NCI-H526 (cell line): ENCODE measurements at regions not wholly inside any gene's neighbourhood (a gene's known extent, or its start where the extent isn't known, plus 50 kb on each side); places are given as distances from the start of the nearest gene placed in this dataset.
"Not testable (repeated sequence)": the region's sequence is repeated elsewhere in the genome, so short reads cannot be mapped to it uniquely, and the experiment has no call there.

Experiments
- DNase-seq, 2 experiments: peaks; one replicate each; lab custom pipeline; 2025; lab: John Stamatoyannopoulos, UW

DNA sequence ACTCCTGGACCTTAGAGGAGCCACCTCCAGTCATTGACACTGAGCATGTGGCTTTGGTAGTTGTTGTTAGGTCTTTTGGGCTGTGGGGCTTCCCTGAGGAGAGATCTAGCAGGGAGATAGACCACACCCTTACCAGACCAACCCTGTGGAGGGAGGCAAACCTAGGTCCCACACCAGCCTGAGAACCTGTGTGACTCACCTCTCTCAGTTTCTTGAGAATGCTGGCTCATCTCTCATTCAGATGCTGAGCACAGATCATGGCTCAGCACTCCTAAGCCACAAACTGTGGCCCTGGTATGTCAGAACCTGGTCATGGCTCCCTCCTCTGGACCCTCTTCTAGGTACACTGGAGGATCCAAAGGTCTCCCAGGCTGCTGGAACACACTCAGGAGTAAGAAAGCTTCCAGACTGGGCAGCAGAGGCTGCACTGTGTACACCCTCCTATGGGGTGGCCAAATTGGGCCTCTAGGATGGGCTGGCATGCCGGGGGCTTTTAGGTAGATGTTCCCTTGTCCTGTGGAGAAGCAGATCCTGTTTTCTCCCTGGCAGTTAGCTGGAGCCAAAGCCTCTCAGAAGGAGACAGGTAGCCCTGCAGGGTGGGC, 1294.5 kb downstream of the KHDRBS2 start:
- no peak for DNase-seq

DNA sequence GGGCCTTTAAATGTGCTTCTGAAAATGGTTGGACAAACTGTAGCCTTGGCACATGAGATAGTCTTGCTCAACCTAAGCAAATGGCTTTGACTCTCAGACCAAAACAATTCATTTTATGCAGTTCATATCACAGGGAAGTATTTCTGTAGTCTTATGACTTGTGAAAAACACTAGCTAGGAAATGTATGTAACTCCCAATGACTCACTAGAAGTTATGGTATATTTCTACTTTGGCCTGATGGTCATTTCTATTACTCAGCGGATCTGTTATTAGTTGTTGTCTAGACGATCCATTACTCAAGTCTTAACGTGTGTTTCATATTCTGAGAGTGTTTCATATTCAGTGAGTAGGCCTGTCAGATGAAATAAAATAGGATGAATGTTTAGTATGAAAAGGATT, 1333.5 kb downstream of the KHDRBS2 start:
- no peak for DNase-seq

DNA sequence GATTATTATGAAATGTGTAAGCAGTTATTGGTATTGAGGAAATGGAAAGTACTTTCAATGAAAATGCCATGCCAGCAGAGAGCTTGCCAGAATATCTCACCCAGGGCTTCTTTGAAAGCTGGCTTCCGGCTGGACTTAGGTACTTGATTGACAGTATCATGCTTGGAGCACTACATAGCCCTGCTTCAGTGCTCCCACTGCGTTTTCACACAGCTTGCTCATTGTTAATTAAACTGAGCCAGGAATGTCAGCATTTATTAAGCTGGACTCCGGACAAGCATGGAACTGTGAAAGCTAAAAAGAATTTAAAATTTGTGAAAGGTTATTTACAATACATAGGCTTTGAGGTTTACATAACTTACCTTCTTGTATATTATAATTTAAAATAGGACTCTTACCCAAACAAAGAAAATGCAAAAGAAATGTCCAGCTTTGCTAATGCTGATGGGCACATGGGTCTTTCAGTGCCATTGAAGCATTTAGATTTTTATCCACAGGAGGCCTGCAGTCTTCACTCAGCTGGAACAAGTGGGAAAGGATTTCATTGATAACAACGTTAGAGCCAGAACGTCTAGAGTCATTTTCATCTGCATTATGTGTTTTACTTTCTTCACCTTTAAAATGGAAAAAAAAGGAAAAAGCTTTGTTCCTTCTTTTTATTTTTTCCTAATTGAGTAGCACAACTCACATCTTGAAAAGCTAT, 1335.7 kb downstream of the KHDRBS2 start:
- not testable (repeated sequence) for DNase-seq

DNA sequence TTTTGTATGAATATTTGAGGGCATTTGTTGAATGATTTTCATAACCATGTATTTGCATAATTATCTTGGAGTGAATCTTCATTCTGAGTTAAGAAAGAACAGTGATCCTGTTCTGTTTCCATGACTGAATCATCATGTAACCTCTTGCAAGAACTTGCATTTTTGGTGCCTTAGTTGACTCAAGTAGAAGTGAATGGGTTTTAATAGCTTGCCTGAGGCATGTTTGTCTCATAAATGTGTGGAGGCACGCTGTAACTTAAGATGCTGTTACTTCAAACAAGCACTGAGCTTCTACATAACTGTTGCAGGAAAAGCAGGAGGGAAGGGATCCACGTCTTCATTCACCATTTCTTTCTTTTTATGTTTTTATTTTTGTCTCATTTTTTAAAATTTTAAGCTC, 1338.6 kb downstream of the KHDRBS2 start:
- not testable (repeated sequence) for DNase-seq

DNA sequence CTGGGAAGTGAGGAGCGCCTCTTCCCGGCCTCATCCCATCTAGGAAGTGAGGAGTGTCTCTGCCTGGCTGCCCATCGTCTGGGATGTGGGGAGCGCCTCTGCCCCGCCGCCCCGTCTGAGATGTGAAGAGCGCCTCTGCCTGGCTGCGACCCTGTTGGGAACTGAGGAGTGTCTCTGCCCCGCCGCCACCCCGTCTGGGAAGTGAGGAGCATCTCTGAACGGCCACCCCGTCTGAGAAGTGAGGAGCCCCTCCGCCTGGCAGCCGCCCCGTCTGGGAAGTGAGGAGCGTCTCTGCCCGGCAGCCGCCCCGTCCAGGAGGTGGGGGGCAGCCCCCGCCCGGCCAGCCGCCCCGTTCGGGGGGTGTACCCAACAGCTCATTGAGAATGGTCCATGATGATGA, 1341.2 kb downstream of the KHDRBS2 start:
- DNase-seq, result not testable (repeated sequence)

DNA sequence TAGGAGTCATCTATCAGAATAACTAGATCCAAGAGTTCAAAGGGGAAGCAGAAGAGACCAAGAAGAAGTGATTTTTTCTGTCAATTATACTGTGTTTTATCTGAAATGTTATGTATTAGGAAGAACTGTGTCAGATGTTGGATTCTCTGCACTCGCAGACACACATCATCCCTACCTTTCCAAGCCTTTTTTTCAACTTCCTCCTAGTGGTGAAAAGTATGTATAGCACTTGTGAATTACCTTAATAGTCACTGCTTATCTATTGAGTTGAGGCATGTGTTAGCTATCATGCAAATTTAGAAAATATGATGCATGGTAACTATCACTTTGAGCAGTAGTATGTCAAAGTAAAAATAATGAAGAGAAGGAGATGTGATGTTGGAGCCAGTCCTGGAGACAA, 1350.1 kb downstream of the KHDRBS2 start:
- DNase-seq, result not testable (repeated sequence)

DNA sequence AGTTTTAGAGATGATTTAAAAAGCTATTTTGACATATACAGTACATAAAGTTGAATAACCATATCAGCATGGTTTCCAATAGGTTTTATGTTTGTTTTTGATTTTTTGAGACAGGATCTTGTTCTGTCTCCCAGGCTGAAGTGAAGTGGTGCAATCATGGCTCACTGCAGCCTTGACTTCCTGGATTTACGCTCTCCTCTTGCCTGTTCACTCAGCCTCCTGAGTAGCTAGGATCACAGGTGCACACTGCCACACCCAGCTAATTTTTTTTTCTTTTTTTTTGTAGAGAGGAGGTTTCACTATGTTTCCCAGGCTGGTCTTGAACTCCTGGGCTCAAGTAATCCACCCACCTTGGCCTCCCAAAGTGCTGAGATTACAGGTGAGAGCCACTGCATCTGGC, 1366.4 kb downstream of the KHDRBS2 start:
- not testable (repeated sequence) for DNase-seq

DNA sequence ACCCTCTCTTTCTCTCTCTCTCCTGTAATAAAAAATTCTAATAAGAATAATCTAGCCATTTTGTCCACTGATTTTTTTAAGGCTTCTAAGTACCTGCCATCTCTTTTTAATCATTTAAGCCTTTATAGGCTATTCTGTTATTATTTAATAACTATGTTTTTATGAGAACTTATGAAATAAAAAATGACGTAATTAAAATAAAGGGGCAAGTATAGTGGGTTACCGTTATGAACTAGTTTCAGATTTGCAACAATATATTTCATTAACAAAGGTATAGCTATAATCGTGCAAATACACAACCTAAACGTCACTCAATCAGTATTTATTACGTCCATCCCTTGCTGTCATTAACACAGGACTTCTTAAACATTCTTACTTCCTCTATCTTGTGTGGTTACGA, 1382.2 kb downstream of the KHDRBS2 start:
- DNase-seq, result not testable (repeated sequence)

DNA sequence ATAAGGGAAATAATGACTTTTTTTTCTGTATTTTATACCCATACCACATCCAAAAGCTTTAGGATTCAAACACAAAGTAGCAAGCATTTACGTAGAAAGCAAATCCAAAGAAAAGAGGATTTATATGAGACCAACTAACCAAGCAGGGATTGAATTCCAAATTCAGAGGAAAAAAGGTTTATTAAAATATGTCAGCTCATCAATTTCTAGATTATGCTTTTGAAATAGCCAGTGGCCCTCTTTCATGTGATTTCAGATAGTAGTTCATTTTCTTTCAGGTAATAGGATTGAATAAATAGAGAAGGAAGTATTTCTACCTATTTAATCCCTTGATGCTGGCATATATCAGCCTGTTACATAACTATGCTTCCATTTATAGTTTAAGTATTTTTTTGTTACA, 1392.7 kb downstream of the KHDRBS2 start:
- DNase-seq, result not testable (repeated sequence)

DNA sequence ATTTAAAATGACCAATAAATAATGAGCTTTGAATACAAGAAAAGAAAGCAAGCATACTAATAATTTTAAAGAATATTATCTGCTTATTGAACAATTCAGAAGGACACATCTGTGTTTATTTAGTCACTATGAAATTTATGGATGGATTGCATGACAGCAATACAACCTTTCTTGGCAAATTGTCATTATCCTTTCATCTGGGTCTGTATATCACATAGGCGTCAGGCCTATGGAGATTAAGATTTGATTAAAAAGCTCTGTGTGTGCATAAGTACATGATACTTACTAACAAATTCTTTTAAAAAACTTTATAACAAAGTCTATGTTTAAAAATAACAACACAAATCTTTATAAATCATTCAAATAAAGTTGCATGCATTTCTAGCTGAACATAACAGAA, 1394.4 kb downstream of the KHDRBS2 start:
- DNase-seq, result no peak

DNA sequence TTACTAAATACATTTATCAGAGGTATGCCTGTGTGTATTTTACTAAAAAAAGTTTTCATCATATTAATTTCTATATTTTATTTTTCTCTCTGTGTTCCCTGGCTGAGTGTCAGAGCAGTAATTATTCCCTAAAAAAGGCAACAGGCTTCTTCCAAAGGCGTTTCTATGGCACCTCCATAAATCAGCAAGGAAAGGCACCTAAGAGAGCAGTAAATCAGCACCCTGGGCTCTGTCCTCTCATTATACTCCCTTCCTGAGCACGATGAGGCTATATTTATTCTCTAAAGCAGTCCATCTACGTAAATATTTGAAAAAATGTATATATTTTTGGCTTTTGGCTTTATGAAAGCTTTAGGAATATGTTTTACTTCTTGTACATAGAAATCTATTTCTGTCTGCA, 1408.6 kb downstream of the KHDRBS2 start:
- not testable (repeated sequence) for DNase-seq

DNA sequence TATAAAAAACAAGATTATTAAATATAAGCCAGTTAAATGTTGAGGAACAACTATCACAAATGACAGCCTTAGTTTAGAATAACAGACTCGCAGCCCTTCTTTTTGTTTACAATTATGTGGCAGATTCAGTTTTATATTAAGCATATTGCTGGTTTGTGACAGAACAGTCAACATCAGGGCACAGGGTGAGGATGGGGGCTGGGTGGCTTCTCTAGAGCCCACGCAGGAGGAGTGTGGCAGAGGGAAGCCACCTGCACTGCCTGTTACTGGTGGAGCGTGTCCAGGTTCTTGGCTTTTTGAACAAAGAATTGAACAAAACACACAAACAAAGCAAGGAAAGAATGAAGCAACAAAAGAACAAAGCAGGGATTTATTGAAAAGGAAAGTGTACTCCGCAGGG, 1415.2 kb downstream of the KHDRBS2 start:
- not testable (repeated sequence) for DNase-seq

DNA sequence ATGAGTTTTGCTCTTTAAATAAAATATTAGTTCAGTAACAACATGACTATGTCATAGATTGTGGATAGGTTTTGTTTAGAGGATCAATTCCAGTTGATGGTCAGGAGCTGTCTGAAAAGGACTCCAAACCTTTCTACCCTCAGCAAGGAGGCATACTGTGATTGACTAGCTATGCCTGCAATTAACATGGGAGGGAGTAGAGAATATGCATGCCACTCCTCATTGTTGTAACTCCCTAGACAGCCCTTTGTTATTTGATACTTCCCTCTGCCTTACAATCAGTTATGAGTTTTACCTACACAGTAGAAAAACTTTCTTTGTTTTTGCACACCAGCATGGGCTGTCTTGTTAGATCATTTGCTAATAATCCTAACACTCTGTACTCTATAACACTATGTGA, 1418.5 kb downstream of the KHDRBS2 start:
- no peak for DNase-seq

DNA sequence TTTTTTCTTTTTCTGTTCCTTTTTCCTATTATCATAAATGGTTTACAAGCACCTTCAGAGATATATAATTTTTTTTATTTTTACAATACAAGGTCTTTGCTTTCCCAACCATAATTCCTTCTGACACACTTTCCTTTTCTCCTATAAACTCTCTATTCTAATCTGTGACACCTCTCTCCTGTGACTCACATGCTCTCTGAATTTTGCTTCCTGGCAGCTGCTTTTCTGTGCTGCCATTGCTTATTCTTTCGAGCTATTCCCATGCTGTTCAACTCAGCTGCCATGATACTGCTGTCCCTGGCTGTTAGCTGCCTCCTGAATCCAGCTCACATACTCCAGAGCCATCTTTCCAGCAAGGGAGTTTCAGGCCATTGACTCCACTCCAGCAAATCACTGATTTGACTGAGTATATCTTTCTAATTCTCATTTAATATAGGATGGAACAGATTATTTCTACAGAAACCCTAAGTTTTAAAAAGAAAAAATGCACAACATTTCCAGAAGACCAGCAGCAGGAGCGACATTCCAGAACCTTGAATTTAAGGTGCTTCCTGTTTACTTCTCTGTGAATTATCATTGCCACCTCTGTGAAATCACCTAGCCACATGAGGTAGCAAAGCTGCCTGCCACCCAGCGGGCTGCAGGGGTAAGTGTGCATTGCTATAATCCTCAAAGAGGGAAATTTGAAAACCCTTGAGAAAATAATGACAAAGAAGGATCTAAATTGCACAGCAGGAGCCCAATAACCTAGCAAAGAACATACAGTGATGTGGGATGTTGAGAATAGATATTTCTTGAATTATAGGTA, 1442.6 kb downstream of the KHDRBS2 start:
- DNase-seq, result peak in 1 of 2 experiments; percentile 14

DNA sequence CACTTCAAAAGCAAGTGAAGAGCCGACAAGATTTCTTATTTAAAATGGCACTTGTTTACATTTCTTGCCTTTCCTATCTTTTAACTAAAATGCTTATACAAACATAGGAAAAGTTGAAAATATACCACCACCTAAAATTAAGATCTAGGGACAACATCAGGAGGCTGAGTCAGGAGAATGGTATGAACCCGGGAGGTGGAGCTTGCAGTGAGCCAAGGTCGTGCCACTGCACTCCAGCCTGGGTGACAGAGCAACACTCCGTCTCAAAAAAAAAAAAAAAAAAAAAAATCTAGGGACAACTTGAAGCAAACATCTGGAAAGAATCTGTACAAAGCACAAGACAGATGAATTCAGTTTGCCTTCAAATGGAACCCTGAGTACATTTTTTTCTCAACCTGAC, 1455.3 kb downstream of the KHDRBS2 start:
- DNase-seq, result not testable (repeated sequence)

DNA sequence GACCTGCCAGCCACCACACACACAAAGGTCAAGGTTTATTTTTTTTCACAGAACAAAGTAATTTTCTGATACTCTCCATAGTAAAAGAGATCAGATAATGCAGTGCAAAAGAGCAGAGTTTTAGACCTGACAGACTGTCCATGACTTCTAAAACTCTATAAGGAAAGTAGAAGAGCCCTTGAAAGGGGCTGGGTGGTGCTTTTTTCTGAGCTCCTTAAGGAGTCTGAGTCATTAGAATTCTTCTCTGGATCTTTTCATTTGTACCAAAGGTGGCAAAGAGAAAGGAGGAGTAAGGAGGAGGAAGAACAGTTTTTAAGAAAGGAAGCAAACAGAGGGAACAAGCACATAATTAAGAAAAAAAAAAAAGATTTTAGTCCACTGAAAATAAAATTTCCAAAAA, 1463.4 kb downstream of the KHDRBS2 start:
- not testable (repeated sequence) for DNase-seq

DNA sequence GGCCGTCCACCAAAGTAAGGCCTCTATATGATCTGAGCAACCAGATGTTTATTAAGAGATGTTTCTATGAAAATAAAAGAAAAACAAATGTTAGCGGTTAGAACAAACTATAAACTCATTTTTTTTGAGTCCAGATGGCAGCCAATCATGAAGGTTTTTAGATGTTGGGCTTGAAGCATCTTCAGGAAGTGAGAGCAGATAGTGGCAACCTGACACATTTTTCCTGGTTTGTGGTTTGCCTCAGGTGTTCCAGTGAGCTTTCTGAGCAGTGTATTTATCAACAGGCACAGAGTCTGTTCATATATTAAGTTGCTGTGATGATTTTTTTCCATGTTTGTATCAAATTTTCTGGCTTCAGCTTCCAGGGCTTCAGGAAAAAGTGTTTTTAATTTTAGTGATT, 1468.0 kb downstream of the KHDRBS2 start:
- DNase-seq, result not testable (repeated sequence)

DNA sequence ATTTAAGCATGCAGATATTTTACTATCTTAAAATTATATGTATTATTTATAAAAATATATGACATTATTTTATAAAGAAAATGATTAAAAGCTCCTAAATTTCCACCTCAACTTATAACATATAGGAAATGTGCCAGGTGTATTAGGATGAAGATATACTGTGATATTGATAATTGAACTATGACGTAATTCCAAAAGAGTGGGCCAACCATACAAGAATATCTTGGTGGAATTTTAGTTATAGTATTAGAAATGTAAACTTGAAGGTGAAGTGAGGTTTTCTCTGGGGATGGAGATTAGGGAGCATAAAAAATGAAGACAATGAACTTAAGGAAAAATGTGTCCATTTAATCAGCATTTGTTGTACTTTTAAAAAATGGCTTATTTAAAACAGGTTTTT, 1471.2 kb downstream of the KHDRBS2 start:
- DNase-seq, result not testable (repeated sequence)

DNA sequence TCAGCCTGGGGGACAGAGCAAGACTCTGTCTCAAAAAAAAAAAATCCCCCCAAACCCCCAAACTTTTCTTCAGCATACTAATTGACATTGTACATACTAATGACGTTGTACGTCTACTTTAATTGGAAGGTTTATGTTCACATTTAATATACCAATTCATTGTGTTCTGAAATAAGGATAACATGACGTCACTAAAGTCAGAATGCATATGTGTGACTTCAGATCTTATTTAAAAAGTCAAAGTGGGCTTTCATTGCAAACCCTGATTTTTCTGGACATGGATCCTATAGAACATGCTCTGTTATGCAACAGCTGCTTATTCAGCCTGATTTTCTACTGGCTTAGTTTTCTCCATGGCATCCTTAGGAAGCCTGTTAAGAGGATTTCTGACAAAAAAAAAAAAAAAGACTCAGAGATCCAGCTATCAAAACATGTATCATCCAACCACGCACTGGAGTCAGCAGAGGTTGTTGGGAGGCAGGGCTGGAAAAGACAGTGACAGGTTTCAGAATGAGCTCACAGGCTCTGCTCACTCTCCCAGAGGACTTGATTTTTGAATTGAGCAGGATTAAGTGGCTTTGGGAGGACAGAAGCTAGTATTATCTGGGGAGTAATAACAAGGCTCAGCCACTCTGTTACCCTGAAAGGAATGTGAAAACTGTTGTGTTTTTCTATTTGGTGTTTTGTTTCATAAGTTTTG, 1472.0 kb downstream of the KHDRBS2 start:
- not testable (repeated sequence) for DNase-seq

DNA sequence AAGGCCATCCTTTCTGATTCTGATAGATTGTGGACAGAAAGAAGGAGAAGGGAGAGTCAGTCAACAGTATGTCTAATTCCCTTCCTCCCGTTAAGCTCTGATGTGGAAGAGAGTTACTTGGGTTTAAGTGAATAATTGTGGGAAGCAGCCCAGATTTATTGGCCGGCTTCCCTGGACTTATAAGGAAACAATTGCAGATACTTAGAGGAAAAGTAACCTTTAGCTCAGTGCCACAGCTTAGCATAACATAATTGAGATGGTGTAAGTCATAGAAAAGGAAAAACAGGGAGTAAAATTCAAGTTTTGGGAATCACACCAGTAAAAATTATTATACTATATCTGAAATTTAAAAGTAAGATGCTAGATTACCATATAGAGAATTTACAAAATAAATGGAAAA, 1475.8 kb downstream of the KHDRBS2 start:
- DNase-seq, result not testable (repeated sequence)

DNA sequence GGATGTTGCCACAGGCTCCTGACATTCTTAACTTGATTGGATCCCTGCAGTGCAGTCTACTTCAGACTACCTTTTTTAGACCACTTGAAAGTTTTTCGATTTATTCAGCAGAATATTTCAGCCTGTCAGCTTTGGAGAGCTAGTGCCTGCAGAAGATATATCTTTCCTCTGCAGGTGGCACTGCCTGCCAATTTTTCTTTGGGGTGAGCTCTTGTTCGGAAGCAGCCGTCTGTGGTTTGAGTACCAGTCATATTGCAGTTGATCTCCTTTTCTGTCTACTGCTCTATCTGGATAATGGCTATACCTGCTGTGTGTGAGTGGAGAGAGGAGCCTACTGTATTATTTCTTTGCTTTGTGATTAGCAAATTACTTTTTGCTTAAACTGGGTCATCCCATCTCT, 1486.9 kb downstream of the KHDRBS2 start:
- DNase-seq, result not testable (repeated sequence)

DNA sequence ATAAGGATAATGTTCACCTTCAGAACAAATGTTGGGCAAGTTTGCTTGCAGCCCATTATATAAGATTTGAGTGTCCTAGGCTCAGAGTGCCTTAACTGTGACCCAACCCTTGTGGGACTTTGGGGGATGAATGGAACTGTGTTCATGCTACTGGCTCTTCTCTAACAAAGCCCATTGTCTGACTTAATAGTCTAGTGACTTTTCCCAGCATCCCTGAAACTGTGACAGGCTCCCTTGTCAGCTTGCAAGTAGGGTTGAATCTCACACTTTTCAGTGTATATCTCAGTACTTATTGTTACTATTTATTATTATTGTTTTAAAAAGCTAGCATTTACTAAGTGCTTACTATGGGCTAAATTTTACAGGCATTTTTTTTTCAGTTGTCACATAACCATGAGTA, 1488.2 kb downstream of the KHDRBS2 start:
- not testable (repeated sequence) for DNase-seq
